SK-N-SH treated with all-trans-retinoic acid at 6 μM for 48 hours (cell line): ENCODE measurements at regions not wholly inside any gene's neighbourhood (a gene's known extent, or its start where the extent isn't known, plus 50 kb on each side); places are given as distances from the start of the nearest gene placed in this dataset.

Experiments
- ATAC-seq: fragments of 200-7000 bp; cut with Tn5 transposase; 3 replicates; pipeline ENCODE4 v1.9.1; 2020; ENCODE audit warnings: mild to moderate bottlenecking, moderate library complexity
- ARNTL ChIP-seq: fragments of 450-650 bp; formaldehyde crosslinking; IDR thresholded peaks from 2 replicates; pipeline ENCODE4 v1.5.0; 2020; ENCODE audit warnings: low read depth, mild to moderate bottlenecking, moderate library complexity, borderline replicate concordance
- BACH2 ChIP-seq: fragments of 250-450 bp; sonication (Bioruptor Pico); IDR thresholded peaks from 2 replicates; pipeline ENCODE4 v1.9.0; 2021; ENCODE audit warnings: mild to moderate bottlenecking, borderline replicate concordance
- CSDC2 ChIP-seq: fragments of 250-450 bp; sonication (Bioruptor Pico); IDR thresholded peaks from 2 replicates; pipeline ENCODE4 v1.5.0; 2020; ENCODE audit warnings: mild to moderate bottlenecking, moderate library complexity
- ESRRG ChIP-seq: fragments of 250-450 bp; sonication (Bioruptor Pico); IDR thresholded peaks from 2 replicates; pipeline ENCODE4 v1.6.1; 2021; ENCODE audit warnings: mild to moderate bottlenecking
- GLIS3 ChIP-seq: fragments of 250-450 bp; sonication (Bioruptor Pico); IDR thresholded peaks from 2 replicates; pipeline ENCODE4 v1.5.0; 2020; ENCODE audit warnings: mild to moderate bottlenecking, moderate library complexity
- ISL1 ChIP-seq: fragments of 250-450 bp; sonication (Bioruptor Pico); IDR thresholded peaks from 2 replicates; pipeline ENCODE4 v2.1.2; 2022; ENCODE audit warnings: mild to moderate bottlenecking, moderate library complexity
- OSR1 ChIP-seq: fragments of 250-450 bp; sonication (Bioruptor Pico); IDR thresholded peaks from 2 replicates; pipeline ENCODE4 v1.8.0; 2022; ENCODE audit warnings: moderate library complexity, mild to moderate bottlenecking, inconsistent platforms
- POU6F1 ChIP-seq: fragments of 250-450 bp; sonication (Bioruptor Pico); IDR thresholded peaks from 2 replicates; pipeline ENCODE4 v1.8.0; 2021; ENCODE audit warnings: low read depth, mild to moderate bottlenecking, moderate library complexity, borderline replicate concordance
- PPARA ChIP-seq: fragments of 250-450 bp; sonication (Bioruptor Pico); IDR thresholded peaks from 2 replicates; pipeline ENCODE4 v1.5.0; 2020; ENCODE audit warnings: mild to moderate bottlenecking, borderline replicate concordance
- RARB ChIP-seq: fragments of 250-450 bp; sonication (Bioruptor Pico); IDR thresholded peaks from 2 replicates; pipeline ENCODE4 v1.8.0; 2021; ENCODE audit warnings: mild to moderate bottlenecking, moderate library complexity
- SNAI2 ChIP-seq: fragments of 250-450 bp; sonication (Bioruptor Pico); IDR thresholded peaks from 2 replicates; pipeline ENCODE4 v1.5.0; 2020; ENCODE audit warnings: mild to moderate bottlenecking, moderate library complexity
- TOX ChIP-seq: fragments of 250-450 bp; sonication (Bioruptor Pico); IDR thresholded peaks from 2 replicates; pipeline ENCODE4 v1.8.0; 2021; ENCODE audit warnings: mild to moderate bottlenecking, moderate library complexity, borderline replicate concordance
- ZC3H10 ChIP-seq: fragments of 250-450 bp; sonication (Bioruptor Pico); IDR thresholded peaks from 2 replicates; pipeline ENCODE4 v1.5.1; 2021; ENCODE audit warnings: mild to moderate bottlenecking, moderate library complexity
- ZFP3 ChIP-seq: fragments of 250-450 bp; sonication (Bioruptor Pico); IDR thresholded peaks from 2 replicates; pipeline ENCODE4 v1.5.0; 2020; ENCODE audit warnings: mild to moderate bottlenecking, moderate library complexity
- ZNF565 ChIP-seq: fragments of 450-650 bp; formaldehyde crosslinking; conservative IDR thresholded peaks from 2 replicates; pipeline ENCODE4 v1.5.0; 2020; ENCODE audit warnings: low read depth, mild to moderate bottlenecking, moderate library complexity
- ZNF70 ChIP-seq: fragments of 450-650 bp; formaldehyde crosslinking; IDR thresholded peaks from 2 replicates; pipeline ENCODE4 v1.5.0; 2020; ENCODE audit warnings: mild to moderate bottlenecking, moderate library complexity
- ZNF8 ChIP-seq: fragments of 450-650 bp; formaldehyde crosslinking; IDR thresholded peaks from 2 replicates; pipeline ENCODE4 v1.5.0; 2020; ENCODE audit warnings: mild to moderate bottlenecking, moderate library complexity
- TF ChIP-seq, protein P1 (sequence below): fragments of 250-450 bp; sonication (Bioruptor Pico); IDR thresholded peaks from 2 replicates; pipeline ENCODE4 v1.5.0; 2020; ENCODE audit warnings: mild to moderate bottlenecking, moderate library complexity
- TF ChIP-seq, protein P2 (sequence below): fragments of 250-450 bp; sonication (Bioruptor Pico); IDR thresholded peaks from 2 replicates; pipeline ENCODE4 v1.5.1; 2020; ENCODE audit warnings: low read depth, mild to moderate bottlenecking, moderate library complexity
- TF ChIP-seq, protein P3 (sequence below): fragments of 250-450 bp; sonication (Bioruptor Pico); IDR thresholded peaks from 2 replicates; pipeline ENCODE4 v1.5.1; 2021; ENCODE audit warnings: mild to moderate bottlenecking, moderate library complexity

DNA sequence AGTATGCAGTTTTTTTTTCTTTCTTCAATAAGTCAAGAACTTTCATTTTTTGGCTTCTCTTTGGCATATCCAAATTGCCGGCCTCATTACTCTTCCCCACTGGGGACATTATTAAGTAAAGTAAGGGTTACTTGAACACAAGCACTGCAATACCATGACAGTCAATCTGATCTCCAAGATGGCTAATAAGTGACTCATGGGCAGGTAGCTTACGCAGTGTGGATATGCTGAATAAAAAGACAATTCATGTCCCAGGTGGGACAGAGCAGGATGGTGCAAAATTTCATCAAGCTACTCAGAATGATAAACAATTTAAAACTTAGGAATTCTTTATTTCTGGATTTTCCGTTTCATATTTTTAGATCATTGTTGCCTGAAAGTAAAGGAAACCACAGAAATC, 671.8 kb downstream of the ACTL7B start:
- no peak for ATAC-seq

DNA sequence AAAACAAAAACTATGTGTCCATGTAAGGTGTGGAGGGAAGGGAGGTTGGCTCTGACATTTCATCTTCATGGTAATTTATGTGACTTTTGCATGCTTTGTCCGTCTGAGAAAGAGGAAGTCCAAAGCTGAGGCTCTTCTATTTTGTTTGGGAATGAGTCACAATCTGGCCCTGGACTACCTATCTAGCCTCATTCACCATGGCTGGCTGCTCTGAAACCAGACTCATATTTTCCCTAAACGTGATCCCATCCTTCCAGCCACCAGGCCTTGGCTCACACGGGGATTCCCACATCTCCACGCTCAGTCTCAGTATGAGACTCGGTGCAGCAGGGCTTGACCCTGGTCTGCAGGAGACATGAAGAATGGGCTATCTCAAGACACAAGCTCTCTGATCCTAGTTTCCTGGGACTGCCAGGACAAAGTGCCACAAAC, 672.8 kb downstream of the ACTL7B start:
- TF ChIP-seq, protein P1, sequence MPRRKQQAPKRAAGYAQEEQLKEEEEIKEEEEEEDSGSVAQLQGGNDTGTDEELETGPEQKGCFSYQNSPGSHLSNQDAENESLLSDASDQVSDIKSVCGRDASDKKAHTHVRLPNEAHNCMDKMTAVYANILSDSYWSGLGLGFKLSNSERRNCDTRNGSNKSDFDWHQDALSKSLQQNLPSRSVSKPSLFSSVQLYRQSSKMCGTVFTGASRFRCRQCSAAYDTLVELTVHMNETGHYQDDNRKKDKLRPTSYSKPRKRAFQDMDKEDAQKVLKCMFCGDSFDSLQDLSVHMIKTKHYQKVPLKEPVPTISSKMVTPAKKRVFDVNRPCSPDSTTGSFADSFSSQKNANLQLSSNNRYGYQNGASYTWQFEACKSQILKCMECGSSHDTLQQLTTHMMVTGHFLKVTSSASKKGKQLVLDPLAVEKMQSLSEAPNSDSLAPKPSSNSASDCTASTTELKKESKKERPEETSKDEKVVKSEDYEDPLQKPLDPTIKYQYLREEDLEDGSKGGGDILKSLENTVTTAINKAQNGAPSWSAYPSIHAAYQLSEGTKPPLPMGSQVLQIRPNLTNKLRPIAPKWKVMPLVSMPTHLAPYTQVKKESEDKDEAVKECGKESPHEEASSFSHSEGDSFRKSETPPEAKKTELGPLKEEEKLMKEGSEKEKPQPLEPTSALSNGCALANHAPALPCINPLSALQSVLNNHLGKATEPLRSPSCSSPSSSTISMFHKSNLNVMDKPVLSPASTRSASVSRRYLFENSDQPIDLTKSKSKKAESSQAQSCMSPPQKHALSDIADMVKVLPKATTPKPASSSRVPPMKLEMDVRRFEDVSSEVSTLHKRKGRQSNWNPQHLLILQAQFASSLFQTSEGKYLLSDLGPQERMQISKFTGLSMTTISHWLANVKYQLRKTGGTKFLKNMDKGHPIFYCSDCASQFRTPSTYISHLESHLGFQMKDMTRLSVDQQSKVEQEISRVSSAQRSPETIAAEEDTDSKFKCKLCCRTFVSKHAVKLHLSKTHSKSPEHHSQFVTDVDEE, result no peak
- TF ChIP-seq, protein P2, sequence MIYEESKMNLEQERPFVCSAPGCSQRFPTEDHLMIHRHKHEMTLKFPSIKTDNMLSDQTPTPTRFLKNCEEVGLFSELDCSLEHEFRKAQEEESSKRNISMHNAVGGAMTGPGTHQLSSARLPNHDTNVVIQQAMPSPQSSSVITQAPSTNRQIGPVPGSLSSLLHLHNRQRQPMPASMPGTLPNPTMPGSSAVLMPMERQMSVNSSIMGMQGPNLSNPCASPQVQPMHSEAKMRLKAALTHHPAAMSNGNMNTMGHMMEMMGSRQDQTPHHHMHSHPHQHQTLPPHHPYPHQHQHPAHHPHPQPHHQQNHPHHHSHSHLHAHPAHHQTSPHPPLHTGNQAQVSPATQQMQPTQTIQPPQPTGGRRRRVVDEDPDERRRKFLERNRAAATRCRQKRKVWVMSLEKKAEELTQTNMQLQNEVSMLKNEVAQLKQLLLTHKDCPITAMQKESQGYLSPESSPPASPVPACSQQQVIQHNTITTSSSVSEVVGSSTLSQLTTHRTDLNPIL (CRISPR knock-in tag), result no peak
- TF ChIP-seq POU6F1 (CRISPR knock-in tag) (no peak), PPARA (CRISPR knock-in tag) (no peak), ZNF70 (no peak)
- ATAC-seq, result no peak

More for the DNA sequence above, 671.8 kb downstream of the ACTL7B start:
- no peak for TF ChIP-seq OSR1 (CRISPR knock-in tag)
- no peak for TF ChIP-seq ZC3H10
- no peak for TF ChIP-seq PPARA (CRISPR knock-in tag)
- no peak for TF ChIP-seq POU6F1 (CRISPR knock-in tag)
- TF ChIP-seq ZNF565 (CRISPR knock-in tag), result no peak
- no peak for TF ChIP-seq CSDC2 (CRISPR knock-in tag)
- TF ChIP-seq, protein P2 (CRISPR knock-in tag), result no peak
- TF ChIP-seq ZFP3 (CRISPR knock-in tag), result no peak
- TF ChIP-seq, protein P3, sequence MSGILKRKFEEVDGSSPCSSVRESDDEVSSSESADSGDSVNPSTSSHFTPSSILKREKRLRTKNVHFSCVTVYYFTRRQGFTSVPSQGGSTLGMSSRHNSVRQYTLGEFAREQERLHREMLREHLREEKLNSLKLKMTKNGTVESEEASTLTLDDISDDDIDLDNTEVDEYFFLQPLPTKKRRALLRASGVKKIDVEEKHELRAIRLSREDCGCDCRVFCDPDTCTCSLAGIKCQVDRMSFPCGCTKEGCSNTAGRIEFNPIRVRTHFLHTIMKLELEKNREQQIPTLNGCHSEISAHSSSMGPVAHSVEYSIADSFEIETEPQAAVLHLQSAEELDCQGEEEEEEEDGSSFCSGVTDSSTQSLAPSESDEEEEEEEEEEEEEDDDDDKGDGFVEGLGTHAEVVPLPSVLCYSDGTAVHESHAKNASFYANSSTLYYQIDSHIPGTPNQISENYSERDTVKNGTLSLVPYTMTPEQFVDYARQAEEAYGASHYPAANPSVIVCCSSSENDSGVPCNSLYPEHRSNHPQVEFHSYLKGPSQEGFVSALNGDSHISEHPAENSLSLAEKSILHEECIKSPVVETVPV (CRISPR knock-in tag), result no peak
- TF ChIP-seq GLIS3, result no peak
- no peak for TF ChIP-seq ARNTL (CRISPR knock-in tag)
- no peak for TF ChIP-seq RARB (CRISPR knock-in tag)
- TF ChIP-seq ZNF8, result no peak

- TF ChIP-seq ISL1, result no peak
- no peak for TF ChIP-seq ZNF8
- no peak for TF ChIP-seq ZNF70
- ATAC-seq, result no peak
Measured at GRCh38 chr9:108182270-108182669, 673.5 kb downstream of the ACTL7B start.

DNA sequence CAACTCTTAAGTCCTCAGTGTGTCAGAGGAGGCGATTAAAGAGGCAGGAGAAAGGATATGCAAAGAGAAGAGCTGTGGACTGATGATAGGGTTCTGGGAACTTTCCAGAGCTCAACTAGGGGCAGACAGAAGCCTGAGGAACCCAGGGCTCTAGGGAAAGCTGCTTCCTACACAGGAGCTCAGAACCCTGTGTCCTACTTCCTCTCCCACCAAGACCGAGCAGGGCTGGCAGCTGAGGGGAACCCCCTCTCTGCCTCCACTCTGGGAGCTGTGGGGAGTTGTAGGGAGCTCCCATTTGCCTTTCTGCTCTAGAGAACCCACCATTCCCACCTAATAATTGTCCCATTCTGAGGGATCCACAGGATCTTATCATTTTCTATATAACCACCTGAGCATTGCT, 674.3 kb downstream of the ACTL7B start:
- TF ChIP-seq ZNF70 (no peak), OSR1 (CRISPR knock-in tag) (no peak), BACH2 (CRISPR knock-in tag) (no peak), ARNTL (CRISPR knock-in tag) (no peak), ZFP3 (CRISPR knock-in tag) (no peak), RARB (CRISPR knock-in tag) (no peak), CSDC2 (CRISPR knock-in tag) (no peak), TOX (no peak), ESRRG (CRISPR knock-in tag) (no peak), PPARA (CRISPR knock-in tag) (no peak), SNAI2 (CRISPR knock-in tag) (no peak)
- TF ChIP-seq, protein P1, result no peak
- ATAC-seq, result no peak
